ENCODE measurements at regions not wholly inside any gene's neighbourhood (a gene's known extent, or its start where the extent isn't known, plus 50 kb on each side); places are given as distances from the start of the nearest gene placed in this dataset.

- TF ChIP-seq, protein P1, sequence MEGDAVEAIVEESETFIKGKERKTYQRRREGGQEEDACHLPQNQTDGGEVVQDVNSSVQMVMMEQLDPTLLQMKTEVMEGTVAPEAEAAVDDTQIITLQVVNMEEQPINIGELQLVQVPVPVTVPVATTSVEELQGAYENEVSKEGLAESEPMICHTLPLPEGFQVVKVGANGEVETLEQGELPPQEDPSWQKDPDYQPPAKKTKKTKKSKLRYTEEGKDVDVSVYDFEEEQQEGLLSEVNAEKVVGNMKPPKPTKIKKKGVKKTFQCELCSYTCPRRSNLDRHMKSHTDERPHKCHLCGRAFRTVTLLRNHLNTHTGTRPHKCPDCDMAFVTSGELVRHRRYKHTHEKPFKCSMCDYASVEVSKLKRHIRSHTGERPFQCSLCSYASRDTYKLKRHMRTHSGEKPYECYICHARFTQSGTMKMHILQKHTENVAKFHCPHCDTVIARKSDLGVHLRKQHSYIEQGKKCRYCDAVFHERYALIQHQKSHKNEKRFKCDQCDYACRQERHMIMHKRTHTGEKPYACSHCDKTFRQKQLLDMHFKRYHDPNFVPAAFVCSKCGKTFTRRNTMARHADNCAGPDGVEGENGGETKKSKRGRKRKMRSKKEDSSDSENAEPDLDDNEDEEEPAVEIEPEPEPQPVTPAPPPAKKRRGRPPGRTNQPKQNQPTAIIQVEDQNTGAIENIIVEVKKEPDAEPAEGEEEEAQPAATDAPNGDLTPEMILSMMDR (IDR thresholded peaks at IDR 0.05; ENCODE audit: low read length) = no peak
- TF ChIP-seq EZH2phosphoT487 (IDR thresholded peaks at IDR 0.05; ENCODE audit: low read length) = no peak
Observed at GRCh38 chr1:185432948-185433347, 115.9 kb upstream of the IVNS1ABP start.
